ENCODE measurements at regions not wholly inside any gene's neighbourhood (a gene's known extent, or its start where the extent isn't known, plus 50 kb on each side); places are given as distances from the start of the nearest gene placed in this dataset.

DNA sequence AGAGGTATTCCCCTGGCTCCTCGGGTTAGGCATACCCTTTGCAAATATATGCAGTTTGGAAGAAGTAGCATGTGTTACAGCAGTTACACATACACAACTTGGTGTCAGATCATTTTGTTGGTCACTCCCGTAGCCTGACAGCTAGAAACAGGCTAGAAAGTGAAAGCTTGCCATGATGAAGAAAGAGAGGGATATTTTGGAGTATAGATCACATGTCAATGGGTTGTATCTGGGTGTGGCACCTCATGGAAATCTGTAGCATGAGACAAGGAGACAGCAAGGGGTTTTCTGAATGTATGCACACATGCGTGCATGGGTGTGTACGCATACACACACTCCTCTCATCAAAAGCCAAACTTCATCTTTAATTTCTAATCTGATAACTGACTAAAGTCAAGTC is 1914.5 kb upstream of the PIK3C3 start:
- TF ChIP-seq, protein P1, sequence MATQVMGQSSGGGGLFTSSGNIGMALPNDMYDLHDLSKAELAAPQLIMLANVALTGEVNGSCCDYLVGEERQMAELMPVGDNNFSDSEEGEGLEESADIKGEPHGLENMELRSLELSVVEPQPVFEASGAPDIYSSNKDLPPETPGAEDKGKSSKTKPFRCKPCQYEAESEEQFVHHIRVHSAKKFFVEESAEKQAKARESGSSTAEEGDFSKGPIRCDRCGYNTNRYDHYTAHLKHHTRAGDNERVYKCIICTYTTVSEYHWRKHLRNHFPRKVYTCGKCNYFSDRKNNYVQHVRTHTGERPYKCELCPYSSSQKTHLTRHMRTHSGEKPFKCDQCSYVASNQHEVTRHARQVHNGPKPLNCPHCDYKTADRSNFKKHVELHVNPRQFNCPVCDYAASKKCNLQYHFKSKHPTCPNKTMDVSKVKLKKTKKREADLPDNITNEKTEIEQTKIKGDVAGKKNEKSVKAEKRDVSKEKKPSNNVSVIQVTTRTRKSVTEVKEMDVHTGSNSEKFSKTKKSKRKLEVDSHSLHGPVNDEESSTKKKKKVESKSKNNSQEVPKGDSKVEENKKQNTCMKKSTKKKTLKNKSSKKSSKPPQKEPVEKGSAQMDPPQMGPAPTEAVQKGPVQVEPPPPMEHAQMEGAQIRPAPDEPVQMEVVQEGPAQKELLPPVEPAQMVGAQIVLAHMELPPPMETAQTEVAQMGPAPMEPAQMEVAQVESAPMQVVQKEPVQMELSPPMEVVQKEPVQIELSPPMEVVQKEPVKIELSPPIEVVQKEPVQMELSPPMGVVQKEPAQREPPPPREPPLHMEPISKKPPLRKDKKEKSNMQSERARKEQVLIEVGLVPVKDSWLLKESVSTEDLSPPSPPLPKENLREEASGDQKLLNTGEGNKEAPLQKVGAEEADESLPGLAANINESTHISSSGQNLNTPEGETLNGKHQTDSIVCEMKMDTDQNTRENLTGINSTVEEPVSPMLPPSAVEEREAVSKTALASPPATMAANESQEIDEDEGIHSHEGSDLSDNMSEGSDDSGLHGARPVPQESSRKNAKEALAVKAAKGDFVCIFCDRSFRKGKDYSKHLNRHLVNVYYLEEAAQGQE (IDR thresholded peaks at IDR 0.05): no peak
- TF ChIP-seq, protein P2, sequence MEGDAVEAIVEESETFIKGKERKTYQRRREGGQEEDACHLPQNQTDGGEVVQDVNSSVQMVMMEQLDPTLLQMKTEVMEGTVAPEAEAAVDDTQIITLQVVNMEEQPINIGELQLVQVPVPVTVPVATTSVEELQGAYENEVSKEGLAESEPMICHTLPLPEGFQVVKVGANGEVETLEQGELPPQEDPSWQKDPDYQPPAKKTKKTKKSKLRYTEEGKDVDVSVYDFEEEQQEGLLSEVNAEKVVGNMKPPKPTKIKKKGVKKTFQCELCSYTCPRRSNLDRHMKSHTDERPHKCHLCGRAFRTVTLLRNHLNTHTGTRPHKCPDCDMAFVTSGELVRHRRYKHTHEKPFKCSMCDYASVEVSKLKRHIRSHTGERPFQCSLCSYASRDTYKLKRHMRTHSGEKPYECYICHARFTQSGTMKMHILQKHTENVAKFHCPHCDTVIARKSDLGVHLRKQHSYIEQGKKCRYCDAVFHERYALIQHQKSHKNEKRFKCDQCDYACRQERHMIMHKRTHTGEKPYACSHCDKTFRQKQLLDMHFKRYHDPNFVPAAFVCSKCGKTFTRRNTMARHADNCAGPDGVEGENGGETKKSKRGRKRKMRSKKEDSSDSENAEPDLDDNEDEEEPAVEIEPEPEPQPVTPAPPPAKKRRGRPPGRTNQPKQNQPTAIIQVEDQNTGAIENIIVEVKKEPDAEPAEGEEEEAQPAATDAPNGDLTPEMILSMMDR (IDR thresholded peaks at IDR 0.05; ENCODE audit: low read depth, low read length, missing input control): no peak
- TF ChIP-seq, protein P3, sequence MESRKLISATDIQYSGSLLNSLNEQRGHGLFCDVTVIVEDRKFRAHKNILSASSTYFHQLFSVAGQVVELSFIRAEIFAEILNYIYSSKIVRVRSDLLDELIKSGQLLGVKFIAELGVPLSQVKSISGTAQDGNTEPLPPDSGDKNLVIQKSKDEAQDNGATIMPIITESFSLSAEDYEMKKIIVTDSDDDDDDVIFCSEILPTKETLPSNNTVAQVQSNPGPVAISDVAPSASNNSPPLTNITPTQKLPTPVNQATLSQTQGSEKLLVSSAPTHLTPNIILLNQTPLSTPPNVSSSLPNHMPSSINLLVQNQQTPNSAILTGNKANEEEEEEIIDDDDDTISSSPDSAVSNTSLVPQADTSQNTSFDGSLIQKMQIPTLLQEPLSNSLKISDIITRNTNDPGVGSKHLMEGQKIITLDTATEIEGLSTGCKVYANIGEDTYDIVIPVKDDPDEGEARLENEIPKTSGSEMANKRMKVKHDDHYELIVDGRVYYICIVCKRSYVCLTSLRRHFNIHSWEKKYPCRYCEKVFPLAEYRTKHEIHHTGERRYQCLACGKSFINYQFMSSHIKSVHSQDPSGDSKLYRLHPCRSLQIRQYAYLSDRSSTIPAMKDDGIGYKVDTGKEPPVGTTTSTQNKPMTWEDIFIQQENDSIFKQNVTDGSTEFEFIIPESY (IDR thresholded peaks at IDR 0.05): no peak
- TF ChIP-seq RAD21 (IDR thresholded peaks at IDR 0.05) (no peak), HNF4A (conservative IDR thresholded peaks at IDR 0.05) (no peak), YY1 (IDR thresholded peaks at IDR 0.05) (no peak), HNF4G (IDR thresholded peaks at IDR 0.05) (no peak)
- TF ChIP-seq, protein P4, sequence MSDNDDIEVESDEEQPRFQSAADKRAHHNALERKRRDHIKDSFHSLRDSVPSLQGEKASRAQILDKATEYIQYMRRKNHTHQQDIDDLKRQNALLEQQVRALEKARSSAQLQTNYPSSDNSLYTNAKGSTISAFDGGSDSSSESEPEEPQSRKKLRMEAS (IDR thresholded peaks at IDR 0.05): no peak

Measured in liver (tissue), 3 donors.